ENCODE measurements at regions not wholly inside any gene's neighbourhood (a gene's known extent, or its start where the extent isn't known, plus 50 kb on each side); places are given as distances from the start of the nearest gene placed in this dataset.

DNA sequence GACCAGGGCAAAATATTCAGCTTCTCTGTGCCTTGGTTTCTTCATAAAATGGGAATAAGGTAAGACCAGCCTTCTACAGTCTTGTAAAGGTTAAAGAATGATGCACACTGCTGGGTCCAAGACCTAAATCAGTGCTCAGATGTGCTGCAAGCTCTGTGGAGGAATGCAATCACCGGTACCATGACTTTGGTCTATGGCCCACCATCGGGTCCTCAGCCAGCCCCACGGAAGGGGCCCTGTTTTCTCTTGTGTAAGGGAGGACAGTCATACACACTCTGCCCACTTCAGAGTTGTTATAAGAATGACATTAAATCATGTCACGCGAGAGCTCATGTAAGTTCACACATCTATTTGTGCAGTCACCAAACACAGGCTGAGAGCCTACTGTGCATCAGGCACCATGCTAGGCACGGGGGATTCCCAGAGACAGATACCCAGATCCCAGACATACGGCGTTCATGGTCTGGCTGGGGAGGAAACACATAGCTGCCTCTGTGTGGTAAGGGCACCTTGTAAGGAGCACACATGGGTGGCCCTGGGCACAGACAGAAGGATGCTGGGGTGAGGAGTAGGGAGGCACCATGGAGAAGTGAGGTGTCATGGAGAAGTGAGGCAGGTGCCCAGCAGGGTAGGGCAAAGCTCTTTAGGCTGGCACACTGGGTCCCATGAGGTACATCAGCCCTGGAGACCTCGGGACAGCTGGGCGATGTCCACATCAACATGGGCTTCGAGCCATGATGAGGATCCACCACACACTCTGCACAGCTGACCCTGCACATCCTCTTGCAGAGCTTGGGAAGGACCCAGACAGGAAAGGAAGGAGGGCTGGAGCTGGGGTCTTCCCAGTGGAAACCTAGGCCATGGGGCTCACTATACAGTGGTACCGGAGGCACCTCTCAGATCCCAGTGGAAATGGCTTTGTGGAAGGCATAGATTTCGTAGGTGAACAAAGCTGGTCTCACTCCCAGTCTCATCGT, 190.4 kb upstream of the DIO3 start:
- DNase-seq (ENCODE audit: low spot score) = no peak

- no peak for DNase-seq (ENCODE audit: low spot score)
These were observed 189.2 kb upstream of the DIO3 start for GRCh38 chr14:101371799-101372793.

DNA sequence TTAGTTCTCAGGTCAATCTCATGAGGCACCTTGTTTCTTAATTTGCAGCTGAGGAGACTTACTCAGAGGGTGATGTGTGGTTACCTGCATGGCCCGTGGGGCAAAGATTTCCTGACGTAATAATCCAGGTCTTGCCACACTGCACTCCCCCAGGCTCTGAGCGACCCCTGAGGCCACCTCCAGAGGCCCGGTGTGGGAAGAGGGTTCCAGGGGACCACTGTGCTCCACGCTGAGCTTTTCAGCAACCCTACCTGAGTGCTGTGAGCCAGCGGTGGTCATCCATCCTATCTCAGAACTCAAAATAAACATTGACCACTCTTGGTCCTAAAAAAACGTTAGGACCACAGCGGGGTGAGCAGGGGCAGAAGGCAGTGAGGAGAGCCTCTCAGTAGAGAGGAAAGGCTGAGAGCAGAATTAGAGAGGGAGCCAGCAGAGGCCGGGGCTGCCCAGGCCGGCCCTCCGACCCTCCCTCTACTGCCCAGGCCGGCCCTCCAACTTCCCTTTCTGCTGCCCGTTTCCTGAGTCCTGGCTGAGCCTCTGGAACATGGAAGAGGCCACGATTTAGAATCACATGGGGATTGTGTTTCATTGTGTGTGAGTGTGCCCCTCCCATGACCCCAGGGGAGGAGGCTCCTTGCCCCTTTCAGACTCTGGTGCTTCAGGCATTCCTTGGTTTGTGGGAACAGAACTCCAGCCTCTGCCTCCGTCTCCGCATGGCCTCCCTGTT, 188.2 kb upstream of the DIO3 start:
- no peak for DNase-seq (ENCODE audit: low spot score)

GRCh38 chr14:101373690-101374295, 187.5 kb upstream of the DIO3 start:
- no peak for DNase-seq (ENCODE audit: low spot score)

DNA sequence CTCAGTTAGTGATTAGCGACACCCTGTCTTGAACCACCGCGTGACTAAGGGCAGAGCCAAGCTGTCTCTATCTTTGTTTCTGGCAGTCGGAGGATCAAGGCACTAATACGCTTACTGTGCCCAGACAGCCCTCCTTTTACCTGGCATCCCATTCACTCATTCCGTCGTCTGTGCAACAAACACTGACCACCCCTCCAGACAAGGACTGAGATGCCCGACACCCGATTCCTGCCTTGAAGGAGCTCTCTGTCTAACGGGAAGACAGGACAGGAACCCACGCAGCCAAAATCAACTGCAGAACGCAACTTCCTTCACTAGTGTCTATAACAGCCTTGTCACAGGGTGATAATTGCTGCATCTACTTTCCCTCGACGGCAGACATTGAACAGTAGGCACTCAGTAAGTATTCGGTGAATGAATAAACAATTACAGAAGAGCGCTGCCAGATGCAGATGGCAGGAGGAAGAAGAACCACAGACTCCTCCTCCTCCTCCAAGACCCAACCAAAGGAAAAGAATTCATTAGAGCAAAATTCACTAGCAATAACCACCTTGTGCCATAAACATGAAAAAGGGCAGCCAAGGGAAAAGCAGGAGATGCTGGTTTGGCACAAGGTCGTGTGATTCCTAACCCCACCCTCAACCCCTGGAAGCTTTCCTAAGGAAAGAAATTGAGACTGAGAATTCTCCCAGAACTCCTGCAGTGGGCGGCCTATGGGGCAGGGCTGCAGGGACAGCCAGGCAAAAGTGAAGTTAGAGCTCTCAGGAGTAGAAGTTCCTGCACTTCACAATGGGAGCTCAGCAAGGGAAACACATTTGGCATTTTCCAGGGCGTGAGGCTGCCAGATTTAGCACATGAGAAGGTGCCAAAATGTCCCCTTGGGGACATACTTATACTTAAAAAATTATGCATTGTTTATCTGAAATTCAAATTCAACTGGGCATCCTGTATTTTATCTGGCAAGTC, 186.6 kb upstream of the DIO3 start:
- DNase-seq (ENCODE audit: low spot score) = no peak

DNA sequence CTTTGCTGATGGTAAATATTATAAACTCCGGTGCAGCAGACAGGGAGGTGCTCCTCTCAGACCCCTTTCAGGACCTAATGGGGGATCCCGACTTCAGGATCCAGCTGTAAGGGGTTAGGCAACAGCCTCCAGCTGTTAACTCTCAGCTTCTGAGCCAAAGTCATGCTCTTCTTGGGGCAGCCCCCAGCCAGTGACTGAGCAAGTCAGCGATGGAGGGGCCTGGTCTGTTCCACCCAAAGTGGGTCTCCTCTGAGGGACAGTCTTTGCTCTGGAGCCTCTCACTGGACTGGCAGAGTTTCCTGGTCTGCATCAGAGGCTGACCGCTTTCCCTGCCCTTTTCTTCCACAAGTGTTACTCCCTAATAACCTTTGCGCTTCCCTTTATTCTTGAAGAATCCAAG, 184.2 kb upstream of the DIO3 start:
- no peak for DNase-seq (ENCODE audit: low spot score)

GRCh38 chr14:101379842-101380241, 181.5 kb upstream of the DIO3 start:
- DNase-seq (ENCODE audit: low spot score) = no peak

DNA sequence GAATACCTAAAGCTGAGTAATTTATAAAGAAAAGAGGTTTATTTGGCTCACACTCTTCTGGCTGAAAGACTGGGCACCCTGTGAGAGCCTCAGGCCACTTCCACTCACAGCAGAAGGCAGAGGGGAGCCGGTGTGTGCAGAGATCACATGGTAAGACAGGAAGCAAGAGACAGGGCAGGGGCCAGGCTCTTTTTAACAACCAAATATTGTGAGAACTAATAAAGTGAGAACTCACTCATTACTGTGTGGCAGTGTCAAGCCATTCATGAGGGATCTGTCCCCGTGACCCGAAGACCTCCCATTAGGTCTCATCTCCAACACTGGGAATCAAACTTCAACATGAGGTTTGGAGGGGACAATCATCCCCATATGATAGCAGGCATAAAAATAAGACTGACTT, 180.8 kb upstream of the DIO3 start:
- no peak for DNase-seq (ENCODE audit: low spot score)

DNA sequence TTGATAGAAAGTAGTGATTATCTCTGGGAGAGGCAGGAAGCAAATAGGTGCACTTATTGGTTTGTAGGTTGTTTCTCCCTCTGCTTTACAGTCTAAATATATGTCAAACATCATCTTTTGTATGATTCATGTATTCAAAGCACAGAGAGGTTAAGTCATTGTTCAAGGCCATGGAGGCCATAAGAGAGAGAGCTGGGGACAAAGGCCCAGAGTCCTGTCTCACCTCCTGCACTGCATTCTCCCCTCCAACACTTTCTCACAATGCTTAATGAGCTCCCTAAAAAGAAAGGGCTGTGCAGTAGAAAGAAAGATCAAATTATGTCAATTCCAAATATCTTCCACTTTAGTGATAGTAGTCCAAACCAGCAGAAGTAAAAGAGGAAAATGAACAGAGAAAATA, 180.4 kb upstream of the DIO3 start:
- no peak for DNase-seq (ENCODE audit: low spot score)

DNA sequence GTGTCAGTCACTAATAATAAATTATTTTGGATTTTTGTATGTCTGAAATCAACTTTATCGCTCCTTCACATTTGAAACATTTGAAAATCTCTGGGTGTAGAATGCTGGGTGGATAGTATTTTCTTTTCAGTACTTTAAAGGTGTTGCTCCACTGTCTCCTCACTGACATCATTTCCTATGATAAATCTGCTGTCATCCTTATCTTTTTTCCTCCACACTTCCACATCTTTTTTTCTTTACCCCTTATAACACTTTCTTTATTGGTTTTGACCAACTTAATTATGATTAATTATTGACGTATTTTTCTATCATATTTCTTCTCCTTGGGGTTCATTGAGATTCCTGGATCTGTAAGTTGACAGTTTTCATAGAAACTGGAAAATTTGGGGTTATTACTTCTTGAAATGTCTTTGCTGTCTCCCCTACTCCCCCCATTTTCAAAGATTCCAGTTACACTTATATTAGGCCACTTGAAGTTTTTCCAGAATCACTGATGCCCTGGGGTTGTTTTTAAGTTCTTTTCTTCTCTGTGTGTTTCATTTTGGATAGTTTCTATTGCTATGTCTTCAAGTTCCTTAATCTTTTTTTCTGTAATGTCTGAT, 177.5 kb upstream of the DIO3 start:
- no peak for DNase-seq (ENCODE audit: low spot score)

DNA sequence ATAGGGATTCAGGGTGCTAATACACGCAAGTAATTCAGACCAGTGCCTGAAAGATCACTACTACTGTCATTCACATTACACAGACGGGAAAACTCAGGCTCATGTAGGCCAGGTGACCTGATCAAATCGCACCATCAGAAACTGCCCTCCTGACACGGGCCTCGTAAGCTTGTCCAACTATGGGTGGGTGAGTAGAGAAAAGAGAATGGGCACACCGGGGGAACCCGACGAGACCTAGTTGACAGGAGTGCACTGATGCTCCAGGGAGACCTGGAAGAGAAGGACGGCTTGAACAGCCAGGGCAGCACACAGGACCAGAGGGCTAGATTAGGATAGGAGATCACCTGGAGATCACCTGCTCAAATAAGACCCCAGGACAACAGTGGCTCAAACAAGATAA, 166.9 kb upstream of the DIO3 start:
- DNase-seq (ENCODE audit: low spot score) = no peak

DNA sequence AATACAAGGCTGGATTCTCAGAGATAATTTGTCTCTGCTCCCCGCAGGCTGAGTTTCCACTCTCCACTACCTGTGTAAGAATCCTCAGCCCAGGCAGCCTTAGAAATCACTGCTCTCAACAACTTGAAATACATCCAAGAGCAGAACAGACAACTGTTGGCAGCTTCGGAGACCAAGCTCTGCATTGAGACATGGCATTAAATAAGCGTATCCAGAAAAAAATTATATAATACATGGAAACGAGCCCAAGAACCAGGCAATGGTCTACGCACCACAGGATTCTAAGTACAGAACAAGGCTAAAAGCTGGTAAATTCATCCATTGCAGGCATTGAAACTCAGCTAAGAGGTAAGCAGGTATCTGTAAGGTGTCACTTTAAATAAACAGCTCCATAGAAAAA, 165.5 kb upstream of the DIO3 start:
- no peak for DNase-seq (ENCODE audit: low spot score)

GRCh38 chr14:101397206-101397605, 164.1 kb upstream of the DIO3 start:
- no peak for DNase-seq (ENCODE audit: low spot score)

GRCh38 chr14:101398011-101398410, 163.3 kb upstream of the DIO3 start:
- DNase-seq (ENCODE audit: low spot score) = no peak

DNA sequence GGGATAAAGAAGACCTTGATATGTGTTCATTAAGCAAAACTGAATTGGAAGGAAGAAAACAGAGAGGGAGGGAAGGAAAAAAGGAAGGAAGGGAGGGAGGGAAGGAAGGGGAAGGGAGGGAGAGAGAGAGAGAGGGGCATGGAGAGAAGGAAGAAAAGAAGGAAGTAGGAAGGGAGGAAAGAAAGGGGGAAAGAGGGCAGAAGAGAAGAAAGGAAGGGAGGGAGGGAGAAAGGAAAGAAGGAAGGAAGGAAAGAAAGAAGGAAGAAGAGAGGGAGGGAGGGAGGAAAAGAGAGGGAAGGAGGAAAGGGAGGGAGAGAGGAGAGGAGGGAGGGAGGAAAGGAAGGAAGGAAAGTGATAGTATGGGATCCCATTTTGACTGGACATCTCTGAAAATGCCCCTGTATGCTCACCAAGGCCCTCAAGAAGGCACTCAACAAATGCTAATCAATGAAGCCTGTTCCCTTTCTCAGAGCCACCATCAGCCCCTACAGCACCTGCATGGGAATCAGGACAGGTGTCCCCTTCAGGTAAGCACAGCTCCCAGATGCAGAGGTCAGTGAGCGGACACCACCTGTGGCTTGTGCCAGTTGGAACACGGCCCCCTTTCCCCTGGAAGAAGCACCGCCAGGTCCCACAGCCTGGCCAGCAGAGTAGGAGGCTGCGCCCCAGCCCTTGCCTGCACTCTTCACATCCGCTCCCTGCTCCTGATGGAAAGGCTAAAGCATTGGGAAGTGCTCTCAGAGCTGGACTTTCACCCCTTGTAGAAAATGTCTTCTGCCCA, 161.4 kb upstream of the DIO3 start:
- DNase-seq (ENCODE audit: low spot score) = no peak

GRCh38 chr14:101400830-101401229, 160.5 kb upstream of the DIO3 start:
- no peak for DNase-seq (ENCODE audit: low spot score)

GRCh38 chr14:101402936-101403660, 158.2 kb upstream of the DIO3 start:
- DNase-seq (ENCODE audit: low spot score) = no peak

- no peak for DNase-seq (ENCODE audit: low spot score)
These were observed 156.7 kb upstream of the DIO3 start for GRCh38 chr14:101404426-101405170.

Measured in hematopoietic multipotent progenitor cell treated with erythropoietin and hydrocortisone succinate and interleukin-3 and kit ligand, for 15 days (in vitro differentiated cells).